ENCODE measurements at regions not wholly inside any gene's neighbourhood (a gene's known extent, or its start where the extent isn't known, plus 50 kb on each side); places are given as distances from the start of the nearest gene placed in this dataset.
"Not testable (repeated sequence)": the region's sequence is repeated elsewhere in the genome, so short reads cannot be mapped to it uniquely, and the experiment has no call there.

- no peak for DNase-seq
Observed at GRCh38 chr6:9921366-9921765, 493.5 kb downstream of the TFAP2A start.

DNA sequence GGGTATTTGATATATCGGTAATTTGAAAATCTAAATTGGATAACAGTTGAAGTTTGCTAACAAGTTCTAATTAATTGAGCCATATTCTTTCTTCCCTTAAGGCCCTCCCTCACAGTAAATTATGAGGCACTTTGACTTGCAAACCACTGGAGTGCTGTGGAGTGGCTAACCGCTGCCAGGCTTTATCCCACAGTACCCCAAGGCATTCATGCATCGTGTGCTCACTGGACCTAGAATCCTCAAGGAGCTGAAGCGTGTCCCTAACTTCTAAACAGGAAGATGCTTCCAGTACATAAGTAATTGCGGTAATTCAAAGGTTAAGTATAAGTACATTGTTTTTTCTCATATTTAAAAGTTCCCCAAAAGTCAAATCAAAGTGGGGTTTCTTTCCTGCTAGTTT, 499.9 kb downstream of the TFAP2A start:
- DNase-seq: no peak

DNA sequence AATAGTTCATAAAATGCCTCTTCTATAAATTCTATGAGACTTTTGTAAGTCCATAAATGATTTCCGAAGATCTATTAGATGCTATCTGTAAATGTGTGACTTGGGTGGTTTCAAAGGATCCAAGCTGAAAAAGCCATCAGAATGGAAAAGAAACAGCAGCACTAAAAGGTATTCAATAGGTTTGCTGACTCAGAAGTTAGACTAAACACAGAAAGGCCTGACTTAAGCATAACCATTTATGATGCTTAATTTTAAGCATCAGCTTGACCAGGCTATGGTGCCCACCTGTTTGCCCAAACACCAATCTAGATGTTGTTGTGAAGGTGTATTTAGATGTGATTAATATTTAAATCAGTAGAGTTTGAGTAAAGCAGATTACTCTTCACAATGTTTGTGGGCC, 513.5 kb downstream of the TFAP2A start:
- DNase-seq: no peak

DNA sequence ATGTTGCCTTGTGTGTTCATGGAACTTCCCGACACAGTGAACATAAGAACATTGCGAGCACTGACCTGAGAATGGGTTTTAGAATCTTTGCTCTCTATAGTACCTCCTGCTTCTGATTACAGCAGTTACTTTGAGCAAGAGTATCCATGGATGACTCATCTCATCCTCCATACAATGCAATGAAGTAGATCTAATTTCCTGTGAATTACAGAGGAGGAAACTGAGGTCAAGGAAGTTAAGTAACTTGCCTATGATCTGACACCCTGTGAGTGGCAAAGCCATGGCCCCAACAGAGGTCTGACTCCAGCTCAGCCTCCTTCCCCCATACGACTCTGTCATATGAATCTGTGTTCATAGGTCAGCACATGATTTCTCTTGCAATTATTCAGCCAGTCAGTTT, 518.1 kb downstream of the TFAP2A start:
- DNase-seq: no peak

GRCh38 chr6:9890893-9891292, 524.0 kb downstream of the TFAP2A start:
- no peak for DNase-seq

DNA sequence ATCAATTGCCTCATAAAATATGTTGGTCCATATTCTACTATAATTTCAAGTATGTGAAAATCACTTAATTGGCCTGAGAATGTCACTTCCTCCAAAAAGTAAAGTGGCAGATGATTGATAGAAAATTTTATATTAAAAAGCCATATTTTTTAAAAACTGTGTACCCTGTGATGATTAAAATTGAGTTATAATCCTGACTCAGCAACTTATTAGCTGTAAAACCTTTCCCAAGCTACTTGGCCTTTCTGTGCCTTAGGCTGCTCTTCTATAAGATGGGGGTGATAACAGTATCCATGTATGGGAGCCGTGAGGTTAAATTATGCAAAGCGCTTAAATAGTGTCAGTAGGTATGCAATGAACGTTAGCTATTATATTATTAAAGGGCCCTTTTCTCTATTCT, 524.4 kb downstream of the TFAP2A start:
- no peak for DNase-seq

DNA sequence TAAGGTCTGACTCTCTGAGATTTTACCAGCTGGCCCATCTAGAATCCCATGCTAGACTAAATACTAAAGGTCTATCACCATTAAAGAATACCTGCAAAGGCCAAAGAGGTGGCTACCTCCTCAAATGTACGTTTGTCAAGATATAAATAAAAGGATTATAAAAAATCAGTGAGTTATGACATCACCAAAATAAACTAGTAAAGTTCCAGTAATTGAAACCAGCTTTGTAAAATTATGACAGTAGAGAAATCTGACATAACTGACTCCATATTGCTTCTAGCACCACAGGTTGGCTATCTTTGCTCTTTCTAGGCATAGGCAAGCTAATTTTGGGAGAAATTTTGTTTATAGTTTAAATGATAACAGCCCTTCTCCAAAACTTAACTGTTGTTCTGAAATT, 536.3 kb downstream of the TFAP2A start:
- DNase-seq: no peak

DNA sequence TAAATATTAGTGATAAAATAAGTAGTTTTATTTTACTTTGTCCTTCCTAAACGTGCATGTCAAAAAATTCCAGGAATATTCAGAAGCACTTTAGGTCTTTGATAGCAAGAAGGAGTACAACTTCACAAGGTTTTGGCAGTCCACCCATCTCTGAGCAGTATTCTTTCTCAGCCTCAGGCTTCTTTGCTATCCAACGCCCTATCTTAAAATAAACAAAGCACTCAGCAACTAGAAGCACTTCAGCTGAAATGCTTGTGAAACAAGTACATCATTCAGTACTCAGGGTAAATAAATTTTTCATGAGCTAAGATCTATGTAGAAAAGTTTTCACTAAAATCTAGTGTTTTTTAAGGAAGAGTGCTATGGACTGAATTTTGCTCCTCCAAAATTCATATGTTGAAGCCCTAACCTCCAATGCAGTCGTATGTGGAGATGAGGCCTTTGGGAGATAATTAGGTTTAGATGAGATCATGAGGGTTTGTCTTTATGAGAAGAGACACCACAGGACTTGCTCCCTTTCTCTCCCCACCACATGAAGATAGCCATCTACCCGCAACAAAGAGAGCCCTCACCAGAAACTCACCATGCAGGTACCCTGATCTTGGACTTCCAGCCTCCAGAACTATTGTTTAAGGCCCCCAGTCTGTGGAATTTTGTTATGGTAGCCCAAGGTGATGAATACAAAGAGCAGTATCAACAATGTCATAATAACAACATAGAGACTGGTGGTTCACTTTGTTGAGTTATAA, 539.1 kb downstream of the TFAP2A start:
- DNase-seq: no peak

- no peak for DNase-seq
Observed at GRCh38 chr6:9862603-9863167, 552.2 kb downstream of the TFAP2A start.

DNA sequence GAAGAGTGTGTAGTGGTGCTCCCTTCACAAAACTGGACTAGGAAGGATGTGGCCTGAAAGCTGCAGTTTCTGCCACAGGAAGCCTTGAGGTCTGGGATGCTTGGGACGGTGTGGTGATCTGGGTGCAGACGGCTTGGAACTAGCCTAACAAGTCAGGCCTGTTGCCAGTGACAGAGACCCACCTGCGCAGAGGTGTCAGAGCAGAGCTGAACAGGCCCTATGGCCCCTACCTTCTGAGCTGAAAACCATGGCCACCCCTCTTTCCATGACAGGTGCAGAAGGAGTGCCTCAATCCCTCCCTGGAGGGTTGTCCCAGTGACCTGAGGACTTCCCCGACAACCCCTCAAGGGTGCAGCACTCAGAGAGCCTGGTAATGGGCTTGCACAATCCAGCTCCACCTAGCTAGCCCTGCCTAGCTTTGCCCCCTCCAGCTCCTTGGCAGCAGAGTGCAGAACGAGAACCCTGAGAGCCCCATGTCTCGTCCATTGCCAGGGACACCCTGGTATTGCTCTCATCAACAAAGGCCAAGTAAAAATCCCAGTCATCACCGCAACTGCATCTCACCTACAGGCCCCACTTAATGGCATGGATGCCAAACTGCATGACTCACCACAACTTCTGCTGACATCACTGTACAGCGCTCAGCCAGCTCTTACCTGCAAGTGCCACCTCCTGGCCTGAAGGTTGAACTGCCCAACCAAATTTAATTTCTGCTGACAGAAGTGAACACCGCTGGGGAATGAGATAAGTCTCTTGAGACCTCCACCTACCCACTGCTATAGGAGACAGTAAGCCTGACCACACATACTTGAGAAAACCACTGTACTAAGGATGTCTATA, 563.1 kb downstream of the TFAP2A start:
- no peak for DNase-seq

- DNase-seq: no peak
Observed at GRCh38 chr6:9851006-9851405, 563.9 kb downstream of the TFAP2A start.

DNA sequence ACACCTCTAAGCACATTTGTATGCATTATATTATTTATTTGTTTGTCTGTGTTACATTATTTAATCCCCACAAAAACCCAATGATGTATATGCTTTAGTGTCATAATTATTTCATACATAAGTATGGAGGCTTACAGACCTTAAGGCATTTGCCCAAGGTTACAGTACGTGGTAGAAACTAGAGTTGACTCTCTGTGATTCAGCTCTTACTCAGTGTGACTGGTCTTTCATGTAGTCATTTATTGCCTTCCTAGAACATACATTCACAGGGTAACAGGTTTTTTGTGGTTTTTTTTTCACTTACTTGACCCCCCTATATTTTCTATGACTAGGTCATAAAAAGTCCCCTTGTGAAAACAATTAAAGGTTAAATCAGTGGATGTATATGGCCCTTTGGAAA, 566.8 kb downstream of the TFAP2A start:
- DNase-seq: no peak

GRCh38 chr6:9841886-9842725, 572.8 kb downstream of the TFAP2A start:
- DNase-seq: no peak

DNA sequence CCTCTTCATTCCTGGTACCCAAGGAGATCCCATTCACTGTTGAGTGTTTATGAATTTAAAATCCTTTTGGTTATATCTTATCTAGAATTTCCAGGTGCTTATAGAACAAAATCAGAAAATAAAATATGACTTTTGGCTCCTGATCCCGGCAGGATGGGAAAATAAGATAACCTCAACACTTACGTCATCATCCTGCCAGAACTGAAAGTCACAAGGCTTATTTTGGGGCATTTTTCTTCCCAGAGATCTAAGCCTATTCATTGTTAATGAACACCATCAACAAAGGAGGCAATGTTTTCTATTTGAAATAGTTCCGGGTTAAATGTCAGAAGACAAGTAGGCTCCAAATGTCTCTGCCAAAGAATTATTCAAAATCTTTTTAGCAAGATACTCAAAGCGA, 580.6 kb downstream of the TFAP2A start:
- no peak for DNase-seq

GRCh38 chr6:9831783-9832182, 583.1 kb downstream of the TFAP2A start:
- DNase-seq: no peak

DNA sequence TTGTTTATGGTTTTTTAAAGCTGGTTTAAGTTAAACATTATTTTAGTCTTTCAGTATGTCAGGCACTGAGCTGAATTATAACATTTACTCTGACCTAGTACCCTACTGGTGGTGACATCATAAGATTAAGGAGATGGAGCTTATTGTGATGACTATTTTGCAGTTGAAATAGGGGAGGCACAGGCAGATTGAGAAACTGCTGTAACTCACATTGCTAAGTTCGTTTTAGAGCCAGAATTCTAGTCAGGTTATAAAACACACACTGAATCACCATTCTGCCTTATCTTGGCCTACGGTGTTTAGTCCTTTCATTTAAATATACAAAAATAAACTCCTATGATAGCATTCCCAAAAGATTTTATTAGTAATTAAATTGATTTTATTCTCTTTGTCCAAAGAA, 584.1 kb downstream of the TFAP2A start:
- DNase-seq: no peak

DNA sequence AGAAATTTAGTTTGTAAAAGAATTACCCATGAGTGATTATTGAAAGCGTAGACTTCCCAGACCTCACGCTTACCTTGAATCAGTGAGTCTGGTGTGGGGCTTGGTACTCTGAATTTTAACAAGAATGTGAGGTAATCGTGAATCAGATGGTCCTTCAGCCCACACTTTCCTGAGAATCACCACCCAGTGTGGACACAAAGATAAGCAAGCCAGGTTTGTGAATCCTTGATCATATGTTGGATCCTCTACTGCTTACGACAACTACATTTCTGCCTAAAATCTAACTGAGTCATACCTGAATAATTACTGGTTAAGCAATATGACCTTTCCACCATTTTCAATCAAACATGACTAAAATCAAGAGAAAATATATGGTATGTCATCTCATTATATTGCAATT, 589.3 kb downstream of the TFAP2A start:
- DNase-seq: no peak

DNA sequence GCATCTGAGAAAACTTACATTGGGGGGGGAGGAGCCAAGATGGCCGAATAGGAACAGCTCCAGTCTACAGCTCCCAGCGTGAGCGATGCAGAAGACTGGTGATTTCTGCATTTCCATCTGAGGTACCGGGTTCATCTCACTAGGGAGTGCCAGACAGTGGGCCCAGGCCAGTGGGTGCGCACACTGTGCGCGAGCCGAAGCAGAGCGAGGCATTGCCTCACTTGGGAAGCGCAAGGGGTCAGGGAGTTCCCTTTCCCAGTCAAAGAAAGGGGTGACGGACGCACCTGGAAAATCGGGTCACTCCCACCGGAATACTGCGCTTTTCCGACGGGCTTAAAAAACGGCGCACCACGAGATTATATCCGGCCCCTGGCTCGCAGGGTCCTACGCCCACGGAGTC, 604.1 kb downstream of the TFAP2A start:
- DNase-seq: not testable (repeated sequence)

- DNase-seq: no peak
Observed at GRCh38 chr6:9810286-9810685, 604.6 kb downstream of the TFAP2A start.

DNA sequence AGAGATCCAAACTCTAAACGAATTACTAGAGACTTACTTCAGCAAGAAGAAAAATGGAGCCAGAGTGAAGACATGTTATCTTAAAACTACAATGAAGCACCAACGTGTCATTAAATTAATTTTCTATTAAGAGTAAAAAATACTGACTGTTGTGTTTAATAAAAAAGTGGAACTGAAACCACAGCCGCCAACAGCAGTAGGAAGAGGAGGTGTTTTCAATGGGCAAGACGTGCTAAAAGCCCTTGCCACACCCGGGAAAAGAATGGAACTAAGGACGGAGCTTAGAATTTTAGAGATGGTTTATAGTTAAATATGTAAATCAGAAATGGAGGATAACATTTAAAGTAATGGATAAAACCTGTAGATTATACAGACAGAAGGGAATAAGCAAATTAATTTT, 608.7 kb downstream of the TFAP2A start:
- no peak for DNase-seq

DNA sequence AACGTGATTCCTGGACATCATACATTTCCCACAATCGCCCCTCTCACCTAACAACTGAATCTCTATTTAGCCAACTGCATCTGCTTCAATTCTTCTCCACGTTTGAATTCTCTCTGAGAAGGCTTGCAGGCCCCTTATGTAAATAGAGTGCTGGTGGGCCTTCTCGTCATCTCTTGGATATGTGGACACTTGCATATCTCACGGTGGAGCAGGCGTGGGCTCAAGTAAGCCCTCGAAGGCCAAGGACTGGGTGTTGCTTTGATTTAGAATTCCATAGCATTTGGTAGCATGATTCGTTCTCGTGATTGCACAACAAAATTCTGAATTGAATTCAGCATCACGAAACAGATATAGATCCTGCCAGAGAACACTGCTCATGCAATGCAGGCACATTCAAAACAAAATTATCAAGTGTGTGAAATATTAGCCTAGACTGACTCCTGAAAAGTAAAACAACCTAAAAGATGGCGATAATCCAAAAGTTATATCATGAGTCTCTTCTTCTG, 613.6 kb downstream of the TFAP2A start:
- no peak for DNase-seq

DNA sequence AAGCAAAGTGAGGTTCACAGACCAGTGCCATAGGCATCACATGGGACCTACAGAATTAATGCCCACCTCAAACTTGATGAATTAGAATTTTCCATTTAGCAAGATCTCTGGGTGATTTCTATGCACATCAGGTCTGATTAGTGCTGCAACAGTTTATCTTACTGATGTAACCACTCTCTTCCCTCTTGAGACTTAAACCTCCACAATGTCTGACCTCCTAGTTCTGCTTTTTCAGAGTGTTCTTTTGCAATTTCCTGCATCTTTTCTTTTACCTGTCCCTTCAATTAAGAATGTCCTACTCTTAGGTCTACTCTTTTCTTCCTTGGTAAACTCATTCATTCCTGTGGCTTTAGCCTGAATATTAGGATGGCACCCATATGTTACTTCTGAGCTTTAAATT, 615.3 kb downstream of the TFAP2A start:
- DNase-seq: no peak

- no peak for DNase-seq
Observed at GRCh38 chr6:9796827-9797226, 618.0 kb downstream of the TFAP2A start.

Measured in NCI-H187 treated with DMSO at 0.1 percent for 48 hours (cell line).